Stimulated activated CD8-positive, alpha-beta memory T cell treated with anti-CD3 and anti-CD28 coated beads, Interleukin-4, amount 100 ng/mL, for 24 hours (primary cell): ENCODE measurements at regions not wholly inside any gene's neighbourhood (a gene's known extent, or its start where the extent isn't known, plus 50 kb on each side); places are given as distances from the start of the nearest gene placed in this dataset.

Source experiments
- DNase-seq: peaks from one replicate; pipeline ENCODE4 v3.0.0-alpha.2; 2020; ENCODE audit warnings: low read depth

DNA sequence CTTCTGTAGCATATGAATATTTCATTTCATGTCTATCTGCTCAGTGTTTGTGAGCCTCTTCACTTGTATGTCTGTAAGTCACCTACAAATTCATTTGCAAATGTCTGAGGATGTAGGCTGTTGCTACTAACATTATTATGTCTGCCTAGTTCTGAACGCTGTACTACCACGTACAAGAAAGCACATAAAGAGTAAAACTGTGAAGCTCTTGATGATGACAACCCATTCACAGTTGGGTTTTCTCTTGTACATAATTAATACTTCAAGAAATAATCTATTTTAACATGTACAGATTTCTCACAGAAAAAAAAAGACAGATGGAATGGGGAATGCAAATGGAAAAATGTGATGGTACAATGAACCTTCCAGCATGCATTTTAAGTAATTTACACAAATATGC lies 64.3 kb upstream of the CPNE8 start:
- DNase-seq, result no peak

DNA sequence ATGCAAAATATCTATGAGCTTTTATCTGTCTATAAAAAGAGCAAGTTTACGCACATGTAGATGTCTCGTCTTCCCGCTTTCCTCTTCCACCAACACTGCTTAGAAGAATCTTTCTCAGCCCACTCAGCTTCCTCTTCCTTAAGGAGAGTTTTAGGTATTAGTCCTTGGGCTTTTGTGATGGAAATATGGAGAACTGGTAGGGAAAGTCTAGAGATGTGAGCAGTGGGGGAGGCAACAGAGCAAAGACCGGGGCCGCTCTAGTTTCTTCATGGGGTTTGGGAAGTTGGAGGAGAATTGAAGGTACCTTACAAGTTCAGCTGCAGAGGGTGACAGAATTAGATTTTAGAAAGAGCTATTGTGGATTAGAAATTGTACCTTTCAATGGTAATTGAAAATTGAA lies 56.3 kb upstream of the CPNE8 start:
- no peak for DNase-seq

- no peak for DNase-seq
These were observed 55.6 kb upstream of the CPNE8 start for GRCh38 chr12:38961012-38961411.

- no peak for DNase-seq
These were observed 50.9 kb upstream of the CPNE8 start for GRCh38 chr12:38956337-38956736.
